ENCODE measurements at regions not wholly inside any gene's neighbourhood (a gene's known extent, or its start where the extent isn't known, plus 50 kb on each side); places are given as distances from the start of the nearest gene placed in this dataset.
"Not testable (repeated sequence)": the region's sequence is repeated elsewhere in the genome, so short reads cannot be mapped to it uniquely, and the experiment has no call there.

- no peak for TF ChIP-seq CTCF (IDR thresholded peaks at IDR 0.05; ENCODE audit: extremely low read depth, insufficient read depth, missing control alignments)
- DNase-seq (ENCODE audit: low spot score): no peak
- in situ Hi-C loops (cut with MboI; ENCODE audit: low pct_unique_long_range_greater_than_20kb, low sequenced_read_pairs, unreplicated experiment): no loop called here
These were observed 873.8 kb upstream of the WWC1 start for GRCh38 chr5:167417662-167418061.

DNA sequence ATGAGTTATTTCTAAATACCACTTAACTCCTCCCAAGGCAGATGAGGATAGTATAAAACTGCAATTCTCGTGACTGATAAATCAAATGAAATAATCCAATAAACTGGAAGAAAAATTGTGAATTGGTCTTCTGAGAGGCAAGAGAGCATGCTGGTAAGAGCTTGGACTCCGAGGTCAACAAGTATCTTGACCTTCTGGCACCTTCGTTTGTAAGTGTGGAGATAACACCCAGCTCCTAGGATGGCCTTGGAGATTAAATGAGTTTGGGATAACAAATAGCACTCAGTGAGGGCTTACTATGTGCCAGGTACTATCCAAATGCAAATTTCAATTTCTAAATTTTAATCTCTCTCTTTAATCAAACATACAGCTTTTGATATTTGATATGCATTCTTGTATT is 866.3 kb upstream of the WWC1 start:
- in situ Hi-C loops (cut with MboI; ENCODE audit: low pct_unique_long_range_greater_than_20kb, low sequenced_read_pairs, unreplicated experiment): no loop called here
- DNase-seq (ENCODE audit: low spot score): no peak
- TF ChIP-seq CTCF (IDR thresholded peaks at IDR 0.05; ENCODE audit: extremely low read depth, insufficient read depth, missing control alignments): no peak

- DNase-seq (ENCODE audit: low spot score): no peak
- TF ChIP-seq CTCF (IDR thresholded peaks at IDR 0.05; ENCODE audit: extremely low read depth, insufficient read depth, missing control alignments): no peak
- in situ Hi-C loops (cut with MboI; ENCODE audit: low pct_unique_long_range_greater_than_20kb, low sequenced_read_pairs, unreplicated experiment): no loop called here
These were observed 864.9 kb upstream of the WWC1 start for GRCh38 chr5:167426501-167426900.

GRCh38 chr5:167427641-167428040 is 863.8 kb upstream of the WWC1 start:
- in situ Hi-C loops (cut with MboI; ENCODE audit: low pct_unique_long_range_greater_than_20kb, low sequenced_read_pairs, unreplicated experiment); DNase-seq (ENCODE audit: low spot score): not testable (repeated sequence)

DNA sequence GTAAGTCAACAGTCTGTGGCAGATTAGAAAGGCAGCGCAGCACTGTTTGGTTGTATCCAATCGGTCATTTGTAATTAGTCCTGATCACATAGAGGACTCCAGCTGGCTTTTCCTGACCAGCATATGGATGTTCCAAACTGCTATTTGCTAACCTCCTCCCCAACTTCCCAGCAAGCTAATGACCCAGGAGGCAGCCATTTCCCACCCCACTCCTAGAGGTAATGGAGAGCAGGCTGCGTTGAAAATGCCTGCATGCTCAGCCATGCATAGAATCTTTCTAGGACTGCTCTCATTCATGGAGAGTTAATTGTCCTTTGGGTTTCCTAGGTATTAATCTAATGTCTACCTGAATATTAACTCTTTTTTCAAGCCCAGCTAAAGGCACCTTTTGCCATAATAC is 850.6 kb upstream of the WWC1 start:
- no peak for DNase-seq (ENCODE audit: low spot score)
- in situ Hi-C loops (cut with MboI; ENCODE audit: low pct_unique_long_range_greater_than_20kb, low sequenced_read_pairs, unreplicated experiment): no loop called here
- no peak for TF ChIP-seq CTCF (IDR thresholded peaks at IDR 0.05; ENCODE audit: extremely low read depth, insufficient read depth, missing control alignments)

- no peak for TF ChIP-seq CTCF (IDR thresholded peaks at IDR 0.05; ENCODE audit: extremely low read depth, insufficient read depth, missing control alignments)
- in situ Hi-C loops (cut with MboI; ENCODE audit: low pct_unique_long_range_greater_than_20kb, low sequenced_read_pairs, unreplicated experiment): no loop called here
- DNase-seq (ENCODE audit: low spot score): no peak
These were observed 848.5 kb upstream of the WWC1 start for GRCh38 chr5:167442922-167443321.

DNA sequence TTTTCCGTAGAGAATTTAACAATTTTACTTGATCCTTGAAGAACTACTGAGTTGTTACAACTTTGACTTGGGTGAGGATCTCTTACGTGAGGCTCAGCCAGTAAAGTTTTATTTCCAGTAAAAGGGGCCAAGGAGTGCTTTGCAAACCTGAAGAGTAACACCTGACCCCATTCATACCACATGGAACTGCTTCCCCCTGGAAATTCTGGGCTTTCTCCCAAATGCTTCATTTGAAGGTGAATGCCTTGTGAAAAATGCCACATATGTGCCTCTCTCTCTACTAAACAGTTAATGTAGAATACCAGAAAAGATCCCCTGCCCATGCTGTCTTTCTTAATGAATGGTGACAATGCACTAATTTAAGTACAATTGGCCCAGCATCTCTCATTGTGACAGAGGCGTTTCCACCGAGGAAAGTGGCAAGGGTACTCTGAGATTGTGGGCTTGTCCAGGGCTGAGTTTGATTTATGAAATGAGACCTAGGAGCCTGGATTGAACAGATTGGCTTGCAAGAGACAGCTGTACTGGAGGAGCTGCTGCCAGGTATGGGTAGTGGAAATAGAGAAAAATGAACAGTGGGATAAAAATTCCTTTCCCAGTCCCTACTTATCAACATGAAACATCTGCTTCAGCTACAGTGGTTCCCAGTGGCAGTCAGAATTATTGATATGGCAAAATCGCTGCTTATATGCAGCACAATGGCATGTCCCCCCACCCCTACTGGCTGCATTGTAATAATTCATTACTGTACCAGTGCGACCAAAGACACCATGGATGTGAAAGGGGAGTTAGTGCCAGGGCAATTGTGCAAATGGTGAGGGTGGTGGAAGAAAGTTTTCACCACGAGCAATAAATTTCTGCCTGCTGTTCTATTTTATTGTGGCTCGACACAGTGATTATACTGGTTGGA is 843.7 kb upstream of the WWC1 start:
- no peak for DNase-seq (ENCODE audit: low spot score)
- TF ChIP-seq CTCF (IDR thresholded peaks at IDR 0.05; ENCODE audit: extremely low read depth, insufficient read depth, missing control alignments): no peak
- in situ Hi-C loops (cut with MboI; ENCODE audit: low pct_unique_long_range_greater_than_20kb, low sequenced_read_pairs, unreplicated experiment): no loop called here
